GM19043 (cell line): ENCODE measurements at regions not wholly inside any gene's neighbourhood (a gene's known extent, or its start where the extent isn't known, plus 50 kb on each side); places are given as distances from the start of the nearest gene placed in this dataset.

Experiments
- ATAC-seq: cut with Tn5 transposase; IDR thresholded peaks from one replicate; pipeline ENCODE4 v1.9.1; 2021; ENCODE audit warnings: low read depth; ENCODE audit not compliant: unreplicated experiment

DNA sequence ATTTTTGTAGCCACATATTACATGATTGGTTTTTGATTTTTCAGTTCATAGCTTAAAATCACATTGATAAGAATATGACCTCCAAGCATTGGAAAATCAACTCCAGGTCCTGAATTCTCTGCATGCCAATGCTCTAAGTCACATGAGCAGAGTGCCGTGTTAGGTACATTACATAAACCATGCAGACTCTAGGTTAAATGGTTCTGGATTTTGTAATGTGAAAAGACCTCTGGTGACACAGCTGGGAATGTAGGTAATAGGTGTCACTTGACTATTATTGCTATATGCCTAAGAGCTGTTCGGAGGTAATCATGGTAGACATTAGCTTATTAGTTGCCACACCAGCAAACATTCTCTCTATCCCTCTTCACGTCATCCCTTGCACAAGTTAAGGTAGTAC, 231.1 kb upstream of the SALL1 start:
- no peak for ATAC-seq

- ATAC-seq: no peak
These were observed 225.0 kb upstream of the SALL1 start for GRCh38 chr16:51376080-51376479.

GRCh38 chr16:51374790-51375189, 223.7 kb upstream of the SALL1 start:
- no peak for ATAC-seq

- no peak for ATAC-seq
These were observed 223.3 kb upstream of the SALL1 start for GRCh38 chr16:51374346-51374745.

DNA sequence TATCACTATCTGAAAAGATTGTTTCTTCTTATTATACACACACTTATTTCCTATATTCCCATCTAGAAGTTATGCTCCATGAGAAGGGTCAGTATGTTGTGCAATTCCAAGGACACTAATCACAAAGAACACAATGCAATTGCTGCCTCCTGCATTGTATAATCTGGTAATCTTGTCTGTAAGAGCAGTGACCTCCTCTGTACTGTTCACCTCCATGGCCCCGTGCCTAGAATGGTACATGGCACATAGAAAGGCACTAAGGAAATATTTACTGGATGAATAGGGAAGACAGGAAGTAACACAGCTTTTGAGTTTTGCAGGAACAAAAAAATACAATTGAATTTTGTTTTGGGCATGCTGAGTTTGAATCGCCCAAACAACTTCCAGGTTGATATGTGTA, 214.6 kb upstream of the SALL1 start:
- ATAC-seq: no peak

- no peak for ATAC-seq
These were observed 208.3 kb upstream of the SALL1 start for GRCh38 chr16:51359141-51359955.

DNA sequence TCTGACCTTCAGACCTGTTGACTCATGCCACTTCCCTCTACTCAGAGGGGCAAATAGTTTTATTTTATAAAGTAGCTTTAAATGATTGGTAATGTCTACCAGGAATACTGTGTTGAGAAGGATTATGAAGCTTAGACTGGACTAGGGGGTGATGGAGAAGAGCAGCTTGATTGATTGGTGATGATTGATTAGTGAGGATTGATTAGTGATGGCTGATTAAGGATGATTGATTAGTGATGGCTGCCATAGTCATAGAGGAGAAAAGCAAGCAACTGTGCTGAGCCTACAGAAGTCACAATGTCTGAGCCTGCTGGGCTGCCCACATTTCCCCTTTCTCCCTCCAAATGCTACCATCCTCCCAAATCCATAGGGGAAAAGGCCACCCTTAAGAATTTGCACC, 206.8 kb upstream of the SALL1 start:
- no peak for ATAC-seq

DNA sequence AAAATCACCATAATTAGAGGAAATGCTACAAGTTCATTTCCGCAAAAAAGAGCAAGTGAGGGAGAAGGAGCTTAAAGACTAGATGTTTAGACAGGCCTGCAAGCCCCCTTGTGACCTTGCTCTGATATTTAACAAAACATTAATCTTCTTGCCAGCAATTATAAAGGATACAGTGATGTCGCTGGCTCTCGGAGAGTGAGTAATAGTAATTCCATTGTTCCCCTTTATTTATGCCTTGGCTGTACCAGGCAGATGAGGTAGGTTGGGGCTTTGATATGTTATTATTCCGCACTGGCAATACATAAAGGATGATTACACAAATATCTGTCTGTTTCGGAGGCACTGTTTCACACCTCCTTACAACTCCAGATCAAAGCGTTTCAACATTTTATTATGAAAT, 204.8 kb upstream of the SALL1 start:
- no peak for ATAC-seq

- no peak for ATAC-seq
These were observed 204.1 kb upstream of the SALL1 start for GRCh38 chr16:51355195-51355594.

DNA sequence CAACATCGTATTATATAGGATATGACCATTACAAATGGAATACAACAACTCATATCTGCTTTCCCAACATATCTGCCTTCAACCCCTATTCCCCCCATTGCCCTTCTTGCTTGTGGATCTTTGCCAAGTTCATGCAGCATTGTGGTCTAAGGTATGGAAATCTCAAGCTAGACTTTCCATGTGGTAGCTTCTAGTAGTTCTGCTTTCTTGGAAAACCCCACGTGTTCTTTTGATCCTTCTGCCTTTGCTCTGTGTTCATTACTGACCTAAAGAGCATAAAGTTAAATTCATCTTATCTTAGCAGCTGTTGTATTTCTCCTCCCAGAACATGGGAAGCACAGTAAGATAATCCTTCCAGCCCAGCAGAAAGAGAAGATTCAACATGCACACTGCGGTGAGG, 202.0 kb upstream of the SALL1 start:
- no peak for ATAC-seq

DNA sequence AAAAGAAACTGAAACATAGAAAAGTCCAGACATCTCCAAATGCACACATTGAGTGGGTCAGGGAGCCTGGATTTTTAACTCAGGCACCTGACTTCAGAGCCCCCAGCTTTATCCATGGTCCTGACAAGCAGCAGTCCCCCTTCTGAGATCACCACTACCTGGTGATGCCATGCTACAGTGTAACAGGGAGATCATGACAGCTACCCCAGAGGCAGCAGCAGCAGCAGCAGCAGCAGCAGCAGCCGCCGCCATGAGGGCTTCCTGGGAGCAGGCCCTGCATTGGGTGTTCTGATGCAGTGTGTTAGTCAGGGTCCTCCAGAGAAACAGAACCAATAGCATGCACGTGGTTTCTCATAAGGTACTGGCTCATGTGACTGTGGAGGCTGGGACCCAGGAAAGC, 198.6 kb upstream of the SALL1 start:
- no peak for ATAC-seq

DNA sequence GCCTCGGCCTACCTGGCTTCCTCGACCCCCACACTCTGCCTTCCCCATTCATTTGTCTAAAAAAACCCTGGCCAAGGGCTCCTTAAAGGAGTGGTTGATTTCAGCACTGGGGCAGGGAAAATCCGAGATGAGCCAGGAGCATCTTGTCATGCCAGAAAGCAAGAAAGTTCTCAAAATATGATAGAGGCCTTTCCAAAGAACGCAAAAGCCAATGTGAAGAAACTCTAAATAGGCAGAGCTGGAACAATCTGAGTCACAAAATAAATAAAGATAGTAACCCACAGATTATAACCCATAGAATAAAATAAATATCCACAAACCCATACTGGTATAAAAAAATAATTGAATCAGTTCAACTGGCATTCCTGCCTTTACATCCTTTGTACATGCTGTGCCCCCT, 192.3 kb upstream of the SALL1 start:
- no peak for ATAC-seq

DNA sequence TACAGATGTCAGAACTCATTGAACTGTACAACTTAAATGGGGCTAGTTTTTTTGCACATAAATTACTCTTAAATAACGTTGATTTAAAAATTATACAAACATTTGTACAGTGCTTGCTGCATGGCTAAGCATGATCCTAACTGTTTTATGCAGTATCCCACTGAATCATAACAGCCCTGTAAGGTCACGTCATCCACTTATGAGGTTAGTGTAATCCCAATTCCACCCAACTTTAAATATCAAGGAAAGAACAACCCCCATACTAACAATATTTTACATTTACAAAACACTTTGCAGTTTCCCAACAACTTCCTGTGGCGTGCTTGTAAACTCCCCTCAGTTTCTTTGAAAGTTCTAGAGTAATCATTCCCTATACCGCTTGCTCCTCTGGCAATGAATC, 190.1 kb upstream of the SALL1 start:
- ATAC-seq: no peak

- no peak for ATAC-seq
These were observed 186.6 kb upstream of the SALL1 start for GRCh38 chr16:51337662-51338061.

- no peak for ATAC-seq
These were observed 177.7 kb upstream of the SALL1 start for GRCh38 chr16:51328733-51329132.

GRCh38 chr16:51327001-51327400, 175.9 kb upstream of the SALL1 start:
- no peak for ATAC-seq

GRCh38 chr16:51326131-51326856, 175.2 kb upstream of the SALL1 start:
- no peak for ATAC-seq

DNA sequence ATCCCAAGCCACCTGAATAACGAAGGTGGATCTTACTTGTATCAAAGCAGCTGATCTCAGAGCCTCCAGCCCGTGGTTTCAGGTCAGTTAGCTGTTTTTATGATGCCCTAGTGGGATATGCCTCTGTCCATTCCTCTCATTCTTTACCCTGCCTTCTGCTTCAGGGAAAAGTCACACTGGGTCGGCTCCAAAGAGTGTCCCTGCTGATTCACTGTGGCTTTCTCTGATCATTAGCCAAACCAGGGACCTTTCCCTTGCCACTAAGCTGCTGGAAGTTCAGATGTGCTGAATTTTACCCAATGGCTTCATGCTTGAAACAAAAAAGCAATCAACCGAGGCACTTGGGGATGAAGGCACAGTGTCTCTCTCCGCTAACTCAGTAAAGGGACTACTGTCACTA, 170.2 kb upstream of the SALL1 start:
- ATAC-seq: no peak

- ATAC-seq: no peak
These were observed 166.5 kb upstream of the SALL1 start for GRCh38 chr16:51317575-51317974.

- ATAC-seq: no peak
These were observed 162.1 kb upstream of the SALL1 start for GRCh38 chr16:51313198-51313597.

DNA sequence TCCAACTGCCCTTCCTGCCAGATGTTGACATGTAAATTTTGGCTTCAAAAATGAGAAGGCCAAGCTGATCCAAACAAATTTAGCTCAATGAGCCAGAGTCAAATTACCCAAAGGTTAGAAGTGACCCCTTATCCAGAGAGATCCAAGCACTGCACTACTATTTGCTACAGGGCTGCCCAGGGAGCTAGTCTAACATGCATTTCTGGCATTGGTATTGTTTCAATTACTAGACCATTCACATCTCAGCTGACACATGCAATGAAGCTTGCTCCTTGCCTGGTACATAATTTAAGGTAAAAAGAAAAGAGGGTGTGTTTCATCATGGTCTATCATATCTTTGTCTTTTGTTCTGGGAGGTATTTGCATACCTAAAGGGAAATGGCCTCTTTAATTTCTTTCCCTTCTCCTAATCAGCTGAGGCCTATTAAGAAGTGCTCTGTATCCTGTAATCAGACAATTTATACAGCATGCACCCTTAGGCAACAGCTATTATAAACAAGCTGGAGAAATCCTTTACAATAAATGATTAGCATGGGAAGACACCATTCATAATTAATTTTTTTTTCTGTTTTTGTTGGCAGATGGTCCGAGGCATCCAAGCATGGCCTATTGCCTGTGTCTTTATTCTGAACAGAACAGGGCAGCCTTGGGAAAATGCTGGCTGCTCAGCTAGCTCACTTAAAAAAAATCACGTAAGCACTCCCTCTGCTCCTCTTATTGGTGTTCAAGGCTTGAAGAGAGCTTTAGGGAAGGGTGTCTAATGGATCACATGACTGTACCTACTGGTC, 161.5 kb upstream of the SALL1 start:
- no peak for ATAC-seq
